ENCODE measurements at regions not wholly inside any gene's neighbourhood (a gene's known extent, or its start where the extent isn't known, plus 50 kb on each side); places are given as distances from the start of the nearest gene placed in this dataset.

GRCh38 chr14:105853089-105853906, 326.9 kb downstream of the TMEM121 start:
- Histone ChIP-seq H3K4me3 (ENCODE audit: insufficient read length, low read depth) (no peak overlapping the region), H3K36me3 (ENCODE audit: insufficient read depth, insufficient read length, low read length) (no peaks in the 10 kb centered on the region), H3K4me1 (ENCODE audit: insufficient read depth, insufficient read length) (peaks cover 9% of the 10 kb centered on the region), H3K27me3 (ENCODE audit: insufficient read depth, insufficient read length) (no peaks in the 10 kb centered on the region), H3K9ac (ENCODE audit: insufficient read length, low read depth) (no peak overlapping the region), H3K9me3 (ENCODE audit: insufficient read depth, low read length) (no peaks in the 10 kb centered on the region)
- TF ChIP-seq ZNF274 (IDR thresholded peaks at IDR 0.05; ENCODE audit: low read depth, low read length) = no peak
- no peak for DNase-seq (ENCODE audit: low read depth, low spot score)

GRCh38 chr14:105853907-105854599, 327.7 kb downstream of the TMEM121 start:
- Histone ChIP-seq H3K36me3 (ENCODE audit: insufficient read depth, insufficient read length, low read length) (no peaks in the 10 kb centered on the region), H3K9me3 (ENCODE audit: insufficient read depth, low read length) (peaks cover 4% of the 10 kb centered on the region; the same call in 1 of the 2 replicates), H3K9ac (ENCODE audit: insufficient read length, low read depth) (no peak overlapping the region), H3K4me1 (ENCODE audit: insufficient read depth, insufficient read length) (peaks cover 9% of the 10 kb centered on the region), H3K4me3 (ENCODE audit: insufficient read length, low read depth) (no peak overlapping the region), H3K27me3 (ENCODE audit: insufficient read depth, insufficient read length) (no peaks in the 10 kb centered on the region)
- TF ChIP-seq SUZ12 (IDR thresholded peaks at IDR 0.05; ENCODE audit: extremely low read depth, insufficient read depth, insufficient read length) = no peak
- no peak for TF ChIP-seq YY1 (IDR thresholded peaks at IDR 0.05; ENCODE audit: insufficient read depth, insufficient read length)
- TF ChIP-seq ZNF274 (IDR thresholded peaks at IDR 0.05; ENCODE audit: low read depth, low read length) = no peak
- no peak for DNase-seq (ENCODE audit: low read depth, low spot score)

- Histone ChIP-seq H3K36me3 (ENCODE audit: insufficient read depth, insufficient read length, low read length) (no peaks in the 10 kb centered on the region), H3K27me3 (ENCODE audit: insufficient read depth, insufficient read length) (no peaks in the 10 kb centered on the region), H3K9me3 (ENCODE audit: insufficient read depth, low read length) (peaks cover 4% of the 10 kb centered on the region; the same call in 1 of the 2 replicates), H3K4me3 (ENCODE audit: insufficient read length, low read depth) (no peak overlapping the region), H3K9ac (ENCODE audit: insufficient read length, low read depth) (no peak overlapping the region), H3K4me1 (ENCODE audit: insufficient read depth, insufficient read length) (peaks cover 9% of the 10 kb centered on the region)
- no peak for TF ChIP-seq YY1 (IDR thresholded peaks at IDR 0.05; ENCODE audit: insufficient read depth, insufficient read length)
- TF ChIP-seq ZNF274 (IDR thresholded peaks at IDR 0.05; ENCODE audit: low read depth, low read length) = no peak
- no peak for TF ChIP-seq SUZ12 (IDR thresholded peaks at IDR 0.05; ENCODE audit: extremely low read depth, insufficient read depth, insufficient read length)
- no peak for DNase-seq (ENCODE audit: low read depth, low spot score)
Observed at GRCh38 chr14:105854600-105855245, 328.3 kb downstream of the TMEM121 start.

GRCh38 chr14:105855246-105855892, 329.0 kb downstream of the TMEM121 start:
- DNase-seq (ENCODE audit: low read depth, low spot score) = no peak
- TF ChIP-seq ZNF274 (IDR thresholded peaks at IDR 0.05; ENCODE audit: low read depth, low read length) (no peak), SUZ12 (IDR thresholded peaks at IDR 0.05; ENCODE audit: extremely low read depth, insufficient read depth, insufficient read length) (no peak), YY1 (IDR thresholded peaks at IDR 0.05; ENCODE audit: insufficient read depth, insufficient read length) (no peak)
- H3K27me3 ChIP-seq (ENCODE audit: insufficient read depth, insufficient read length) = no peaks in the 10 kb centered on the region

GRCh38 chr14:105855893-105856675, 329.7 kb downstream of the TMEM121 start:
- H3K9me3 ChIP-seq (ENCODE audit: insufficient read depth, low read length) = peaks cover 4% of the 10 kb centered on the region; the same call in 1 of the 2 replicates
- H3K9ac ChIP-seq (ENCODE audit: insufficient read length, low read depth) = no peak overlapping the region
- no peak overlapping the region for H3K4me3 ChIP-seq (ENCODE audit: insufficient read length, low read depth)
- no peaks in the 10 kb centered on the region for H3K36me3 ChIP-seq (ENCODE audit: insufficient read depth, insufficient read length, low read length)
- TF ChIP-seq ZNF274 (IDR thresholded peaks at IDR 0.05; ENCODE audit: low read depth, low read length) (no peak), YY1 (IDR thresholded peaks at IDR 0.05; ENCODE audit: insufficient read depth, insufficient read length) (no peak), SUZ12 (IDR thresholded peaks at IDR 0.05; ENCODE audit: extremely low read depth, insufficient read depth, insufficient read length) (no peak)
- no peak for DNase-seq (ENCODE audit: low read depth, low spot score)
- no peaks in the 10 kb centered on the region for H3K27me3 ChIP-seq (ENCODE audit: insufficient read depth, insufficient read length)
- peaks cover 9% of the 10 kb centered on the region for H3K4me1 ChIP-seq (ENCODE audit: insufficient read depth, insufficient read length)

More at GRCh38 chr14:105855246-105855892, 329.0 kb downstream of the TMEM121 start:
- Histone ChIP-seq H3K9me3 (ENCODE audit: insufficient read depth, low read length) (peaks cover 4% of the 10 kb centered on the region; the same call in 1 of the 2 replicates), H3K36me3 (ENCODE audit: insufficient read depth, insufficient read length, low read length) (no peaks in the 10 kb centered on the region), H3K9ac (ENCODE audit: insufficient read length, low read depth) (no peak overlapping the region), H3K4me1 (ENCODE audit: insufficient read depth, insufficient read length) (peaks cover 9% of the 10 kb centered on the region), H3K4me3 (ENCODE audit: insufficient read length, low read depth) (no peak overlapping the region)

- H3K4me3 ChIP-seq (ENCODE audit: insufficient read length, low read depth) = no peak overlapping the region
- peaks cover 9% of the 10 kb centered on the region for H3K4me1 ChIP-seq (ENCODE audit: insufficient read depth, insufficient read length)
- TF ChIP-seq ZNF274 (IDR thresholded peaks at IDR 0.05; ENCODE audit: low read depth, low read length) = no peak
- TF ChIP-seq YY1 (IDR thresholded peaks at IDR 0.05; ENCODE audit: insufficient read depth, insufficient read length) = no peak
- TF ChIP-seq SUZ12 (IDR thresholded peaks at IDR 0.05; ENCODE audit: extremely low read depth, insufficient read depth, insufficient read length) = no peak
- no peak overlapping the region for H3K9ac ChIP-seq (ENCODE audit: insufficient read length, low read depth)
- no peaks in the 10 kb centered on the region for H3K36me3 ChIP-seq (ENCODE audit: insufficient read depth, insufficient read length, low read length)
- H3K9me3 ChIP-seq (ENCODE audit: insufficient read depth, low read length) = peaks cover 4% of the 10 kb centered on the region; the same call in 1 of the 2 replicates
- no peak for DNase-seq (ENCODE audit: low read depth, low spot score)
- no peaks in the 10 kb centered on the region for H3K27me3 ChIP-seq (ENCODE audit: insufficient read depth, insufficient read length)
Observed at GRCh38 chr14:105856676-105857219, 330.4 kb downstream of the TMEM121 start.

All from NT2/D1 (cell line).